NT2/D1 (cell line): ENCODE measurements at regions not wholly inside any gene's neighbourhood (a gene's known extent, or its start where the extent isn't known, plus 50 kb on each side); places are given as distances from the start of the nearest gene placed in this dataset.

Experiments used
- YY1 ChIP-seq: IDR thresholded peaks from 2 replicates; pipeline ENCODE4 v1.6.1; 2011; ENCODE audit not compliant: insufficient read length, insufficient read depth
- ZNF274 ChIP-seq: IDR thresholded peaks from 2 replicates; pipeline ENCODE4 v1.6.1; 2011; ENCODE audit warnings: mild to moderate bottlenecking, low read depth, low read length

GRCh38 chr12:11946161-11946560 is 124.6 kb upstream of the BCL2L14 start:
- TF ChIP-seq YY1 (no peak), ZNF274 (no peak)
